ENCODE measurements at regions not wholly inside any gene's neighbourhood (a gene's known extent, or its start where the extent isn't known, plus 50 kb on each side); places are given as distances from the start of the nearest gene placed in this dataset.

GRCh38 chr5:8060953-8061429 lies 192.0 kb downstream of the MTRR start:
- POLR2A ChIA-PET, result no interaction called here
- no peak for DNase-seq (ENCODE audit: low spot score)
- no peak overlapping the region for H3K9ac ChIP-seq (ENCODE audit: insufficient read depth, low read depth, low read length)
- no peak overlapping the region for H2AFZ ChIP-seq (ENCODE audit: low read length)
- no peak overlapping the region for H3K27ac ChIP-seq (ENCODE audit: extremely low read length, insufficient read depth, low read length)
- no peak for TF ChIP-seq NCOR1 (IDR thresholded peaks at IDR 0.05; ENCODE audit: borderline replicate concordance, low read length)
- TF ChIP-seq KMT2A (CRISPR knock-in tag; IDR thresholded peaks at IDR 0.05), result no peak
- intact Hi-C loops (cut with micrococcal nuclease; ENCODE audit: unreplicated experiment) (no loop called here), in situ Hi-C loops (cut with HindIII; ENCODE audit: extremely low pct_ligation_motif_present, low pct_unique_long_range_greater_than_20kb) (no loop called here)
- H3K4me3 ChIP-seq (replicated peaks in 1 of 3; ENCODE audit: insufficient read depth in 1 of 3, low read depth in 2 of 3, low read length in 3 of 3), result no peak overlapping the region
- no peak for ATAC-seq
- H4K20me1 ChIP-seq (ENCODE audit: insufficient read depth, low read length), result no peaks in the 10 kb centered on the region
- 0% methylated on average over 5 of the region's 7 CpGs for WGBS (ENCODE audit: low lambda C conversion rate)
- H3K9me3 ChIP-seq (ENCODE audit: low read length), result no peaks in the 10 kb centered on the region
- CTCF ChIA-PET (ENCODE audit: low intra/inter-chr PET ratio, low total read pairs), result no interaction called here
- H3K4me2 ChIP-seq (ENCODE audit: low read depth, low read length), result no peak overlapping the region
- H3K36me3 ChIP-seq (replicated peaks in 1 of 2; ENCODE audit: control insufficient read depth in 1 of 2, insufficient read depth in 2 of 2, low read length in 2 of 2), result no peaks in the 10 kb centered on the region
- no peaks in the 10 kb centered on the region for H3K79me2 ChIP-seq (ENCODE audit: insufficient read depth, low read length)
- peaks cover 0 to 18% of the 10 kb centered on the region in 2 experiments; a peak in 3 of 5 replicates for H3K27me3 ChIP-seq (ENCODE audit: control insufficient read depth in 1 of 2, insufficient read depth in 2 of 2, low read length in 2 of 2)
- no peak for FAIRE-seq
- BruUV-seq (replicated peaks), result no TSS peak
- no peaks in the 10 kb centered on the region for H3K4me1 ChIP-seq (ENCODE audit: insufficient read depth, low read length)

- no peak for DNase-seq (ENCODE audit: low spot score)
- FAIRE-seq, result no peak
- Histone ChIP-seq H3K4me2 (ENCODE audit: low read depth, low read length) (no peak overlapping the region), H3K36me3 (replicated peaks in 1 of 2; ENCODE audit: control insufficient read depth in 1 of 2, insufficient read depth in 2 of 2, low read length in 2 of 2) (no peaks in the 10 kb centered on the region), H3K9ac (ENCODE audit: insufficient read depth, low read depth, low read length) (no peak overlapping the region), H3K79me2 (ENCODE audit: insufficient read depth, low read length) (no peaks in the 10 kb centered on the region), H4K20me1 (ENCODE audit: insufficient read depth, low read length) (no peaks in the 10 kb centered on the region), H2AFZ (ENCODE audit: low read length) (no peak overlapping the region), H3K4me3 (replicated peaks in 1 of 3; ENCODE audit: insufficient read depth in 1 of 3, low read depth in 2 of 3, low read length in 3 of 3) (no peak overlapping the region), H3K27ac (ENCODE audit: extremely low read length, insufficient read depth, low read length) (no peak overlapping the region), H3K27me3 (ENCODE audit: control insufficient read depth in 1 of 2, insufficient read depth in 2 of 2, low read length in 2 of 2) (peaks cover 0 to 18% of the 10 kb centered on the region in 2 experiments; a peak in 3 of 5 replicates), H3K9me3 (ENCODE audit: low read length) (no peaks in the 10 kb centered on the region), H3K4me1 (ENCODE audit: insufficient read depth, low read length) (no peaks in the 10 kb centered on the region)
- ATAC-seq, result no peak
- CTCF ChIA-PET (ENCODE audit: low intra/inter-chr PET ratio, low total read pairs), result no interaction called here
- WGBS (ENCODE audit: low lambda C conversion rate), result 44% methylated on average over 5 of the region's 5 CpGs
- no TSS peak for BruUV-seq (replicated peaks)
- POLR2A ChIA-PET, result no interaction called here
- in situ Hi-C loops (cut with HindIII; ENCODE audit: extremely low pct_ligation_motif_present, low pct_unique_long_range_greater_than_20kb), result no loop called here
- intact Hi-C loops (cut with micrococcal nuclease; ENCODE audit: unreplicated experiment), result no loop called here
- TF ChIP-seq ZNF331 (CRISPR knock-in tag; IDR thresholded peaks at IDR 0.05), result no peak
- no peak for TF ChIP-seq NPAS2 (CRISPR knock-in tag; IDR thresholded peaks at IDR 0.05; ENCODE audit: borderline replicate concordance)
- TF ChIP-seq DRAP1 (CRISPR knock-in tag; IDR thresholded peaks at IDR 0.05), result no peak
- no peak for TF ChIP-seq ZNF20 (CRISPR knock-in tag; IDR thresholded peaks at IDR 0.05)
- TF ChIP-seq, protein P1, sequence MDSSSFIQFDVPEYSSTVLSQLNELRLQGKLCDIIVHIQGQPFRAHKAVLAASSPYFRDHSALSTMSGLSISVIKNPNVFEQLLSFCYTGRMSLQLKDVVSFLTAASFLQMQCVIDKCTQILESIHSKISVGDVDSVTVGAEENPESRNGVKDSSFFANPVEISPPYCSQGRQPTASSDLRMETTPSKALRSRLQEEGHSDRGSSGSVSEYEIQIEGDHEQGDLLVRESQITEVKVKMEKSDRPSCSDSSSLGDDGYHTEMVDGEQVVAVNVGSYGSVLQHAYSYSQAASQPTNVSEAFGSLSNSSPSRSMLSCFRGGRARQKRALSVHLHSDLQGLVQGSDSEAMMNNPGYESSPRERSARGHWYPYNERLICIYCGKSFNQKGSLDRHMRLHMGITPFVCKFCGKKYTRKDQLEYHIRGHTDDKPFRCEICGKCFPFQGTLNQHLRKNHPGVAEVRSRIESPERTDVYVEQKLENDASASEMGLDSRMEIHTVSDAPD (CRISPR knock-in tag; IDR thresholded peaks at IDR 0.05), result no peak
- TF ChIP-seq ZFP1 (CRISPR knock-in tag; IDR thresholded peaks at IDR 0.05), result no peak
- TF ChIP-seq, protein P2, sequence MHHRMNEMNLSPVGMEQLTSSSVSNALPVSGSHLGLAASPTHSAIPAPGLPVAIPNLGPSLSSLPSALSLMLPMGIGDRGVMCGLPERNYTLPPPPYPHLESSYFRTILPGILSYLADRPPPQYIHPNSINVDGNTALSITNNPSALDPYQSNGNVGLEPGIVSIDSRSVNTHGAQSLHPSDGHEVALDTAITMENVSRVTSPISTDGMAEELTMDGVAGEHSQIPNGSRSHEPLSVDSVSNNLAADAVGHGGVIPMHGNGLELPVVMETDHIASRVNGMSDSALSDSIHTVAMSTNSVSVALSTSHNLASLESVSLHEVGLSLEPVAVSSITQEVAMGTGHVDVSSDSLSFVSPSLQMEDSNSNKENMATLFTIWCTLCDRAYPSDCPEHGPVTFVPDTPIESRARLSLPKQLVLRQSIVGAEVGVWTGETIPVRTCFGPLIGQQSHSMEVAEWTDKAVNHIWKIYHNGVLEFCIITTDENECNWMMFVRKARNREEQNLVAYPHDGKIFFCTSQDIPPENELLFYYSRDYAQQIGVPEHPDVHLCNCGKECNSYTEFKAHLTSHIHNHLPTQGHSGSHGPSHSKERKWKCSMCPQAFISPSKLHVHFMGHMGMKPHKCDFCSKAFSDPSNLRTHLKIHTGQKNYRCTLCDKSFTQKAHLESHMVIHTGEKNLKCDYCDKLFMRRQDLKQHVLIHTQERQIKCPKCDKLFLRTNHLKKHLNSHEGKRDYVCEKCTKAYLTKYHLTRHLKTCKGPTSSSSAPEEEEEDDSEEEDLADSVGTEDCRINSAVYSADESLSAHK (CRISPR knock-in tag; IDR thresholded peaks at IDR 0.05; ENCODE audit: borderline replicate concordance), result no peak
- no peak for TF ChIP-seq HOXA7 (CRISPR knock-in tag; IDR thresholded peaks at IDR 0.05)
- TF ChIP-seq ZMYM4 (CRISPR knock-in tag; IDR thresholded peaks at IDR 0.05), result no peak
- TF ChIP-seq HBP1 (CRISPR knock-in tag; IDR thresholded peaks at IDR 0.05; ENCODE audit: low read depth), result no peak
- no peak for TF ChIP-seq RNF2 (conservative IDR thresholded peaks at IDR 0.05; ENCODE audit: low read depth)
Measured at GRCh38 chr5:8062521-8062920, 193.6 kb downstream of the MTRR start.
